Stimulated activated CD8-positive, alpha-beta memory T cell treated with anti-CD3 and anti-CD28 coated beads, Interleukin-2, amount 100 ng/mL, for 1 hour (primary cell): ENCODE measurements at regions not wholly inside any gene's neighbourhood (a gene's known extent, or its start where the extent isn't known, plus 50 kb on each side); places are given as distances from the start of the nearest gene placed in this dataset.

Experiments used
- DNase-seq, 2 donors: peaks; one replicate each; pipeline ENCODE4 v3.0.0-alpha.2; 2020; ENCODE audit warnings: low read depth in 2 of 2

GRCh38 chr3:30114918-30115317, 491.5 kb upstream of the TGFBR2 start:
- DNase-seq = no peak

GRCh38 chr3:30122359-30122758, 484.0 kb upstream of the TGFBR2 start:
- DNase-seq = no peak

- no peak for DNase-seq
These were observed 483.2 kb upstream of the TGFBR2 start for GRCh38 chr3:30123224-30123623.

GRCh38 chr3:30123755-30124154, 482.6 kb upstream of the TGFBR2 start:
- no peak for DNase-seq

GRCh38 chr3:30124435-30125370, 481.7 kb upstream of the TGFBR2 start:
- DNase-seq = no peak

GRCh38 chr3:30129765-30130164, 476.6 kb upstream of the TGFBR2 start:
- DNase-seq = no peak

- no peak for DNase-seq
These were observed 476.0 kb upstream of the TGFBR2 start for GRCh38 chr3:30130391-30130790.

GRCh38 chr3:30131191-30131590, 475.2 kb upstream of the TGFBR2 start:
- no peak for DNase-seq

- no peak for DNase-seq
These were observed 471.2 kb upstream of the TGFBR2 start for GRCh38 chr3:30135190-30135589.

- no peak for DNase-seq
These were observed 467.1 kb upstream of the TGFBR2 start for GRCh38 chr3:30139283-30139682.

GRCh38 chr3:30140356-30141075, 465.9 kb upstream of the TGFBR2 start:
- DNase-seq = no peak

GRCh38 chr3:30141178-30141581, 465.2 kb upstream of the TGFBR2 start:
- no peak for DNase-seq

- DNase-seq = no peak
These were observed 464.5 kb upstream of the TGFBR2 start for GRCh38 chr3:30141927-30142326.

- no peak for DNase-seq
These were observed 463.5 kb upstream of the TGFBR2 start for GRCh38 chr3:30142946-30143345.

GRCh38 chr3:30145281-30145680, 461.1 kb upstream of the TGFBR2 start:
- no peak for DNase-seq

GRCh38 chr3:30146978-30147377, 459.4 kb upstream of the TGFBR2 start:
- no peak for DNase-seq

GRCh38 chr3:30154853-30155252, 451.5 kb upstream of the TGFBR2 start:
- DNase-seq = no peak

GRCh38 chr3:30155755-30156154, 450.6 kb upstream of the TGFBR2 start:
- no peak for DNase-seq

GRCh38 chr3:30156586-30157498, 449.6 kb upstream of the TGFBR2 start:
- DNase-seq = no peak

GRCh38 chr3:30161375-30161774, 445.0 kb upstream of the TGFBR2 start:
- no peak for DNase-seq

GRCh38 chr3:30162579-30162978, 443.8 kb upstream of the TGFBR2 start:
- no peak for DNase-seq

- DNase-seq = no peak
These were observed 439.9 kb upstream of the TGFBR2 start for GRCh38 chr3:30166535-30166934.
